HG03064 (cell line): ENCODE measurements at regions not wholly inside any gene's neighbourhood (a gene's known extent, or its start where the extent isn't known, plus 50 kb on each side); places are given as distances from the start of the nearest gene placed in this dataset.
"Not testable (repeated sequence)": the region's sequence is repeated elsewhere in the genome, so short reads cannot be mapped to it uniquely, and the experiment has no call there.

Source experiments
- ATAC-seq: cut with Tn5 transposase; IDR thresholded peaks from one replicate; pipeline ENCODE4 v1.9.1; 2021; ENCODE audit warnings: low read depth; ENCODE audit not compliant: unreplicated experiment

DNA sequence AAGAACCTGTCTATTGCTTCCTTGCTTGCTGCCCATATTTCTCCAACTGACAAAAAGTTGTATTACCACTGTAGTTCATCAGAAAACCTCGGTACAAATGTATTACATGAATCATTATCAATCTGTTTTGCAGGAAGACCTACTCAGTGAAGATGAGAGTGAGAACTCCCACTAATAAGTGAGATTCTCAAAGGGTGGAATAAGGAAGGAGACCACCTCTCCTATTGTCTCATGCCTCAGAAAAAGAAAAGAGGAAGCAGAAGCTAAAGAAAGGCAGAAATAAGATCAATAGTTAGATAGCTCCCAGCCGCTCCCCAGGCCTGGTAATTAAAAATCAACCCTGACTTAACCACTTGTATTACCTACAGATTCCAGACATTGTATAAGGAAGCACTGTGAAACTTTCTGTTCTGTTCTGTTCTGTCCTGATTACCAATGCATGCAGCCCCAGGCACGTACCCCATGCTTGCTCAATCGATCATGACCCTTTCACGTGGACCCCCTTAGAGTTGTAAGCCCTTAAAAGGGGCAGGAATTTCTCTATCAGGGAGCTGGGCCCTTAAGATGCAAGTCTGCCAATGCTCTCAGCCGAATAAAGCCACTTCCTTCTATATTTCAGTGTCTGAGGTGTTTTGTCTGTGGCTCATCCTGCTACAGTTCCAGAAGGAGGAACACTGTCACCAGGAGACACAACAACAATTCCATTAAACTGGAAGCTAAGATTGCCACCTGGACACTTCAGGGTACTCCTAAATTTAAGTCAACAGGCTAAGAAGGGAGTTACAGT, 152.5 kb upstream of the COX7C start:
- ATAC-seq, result no peak

DNA sequence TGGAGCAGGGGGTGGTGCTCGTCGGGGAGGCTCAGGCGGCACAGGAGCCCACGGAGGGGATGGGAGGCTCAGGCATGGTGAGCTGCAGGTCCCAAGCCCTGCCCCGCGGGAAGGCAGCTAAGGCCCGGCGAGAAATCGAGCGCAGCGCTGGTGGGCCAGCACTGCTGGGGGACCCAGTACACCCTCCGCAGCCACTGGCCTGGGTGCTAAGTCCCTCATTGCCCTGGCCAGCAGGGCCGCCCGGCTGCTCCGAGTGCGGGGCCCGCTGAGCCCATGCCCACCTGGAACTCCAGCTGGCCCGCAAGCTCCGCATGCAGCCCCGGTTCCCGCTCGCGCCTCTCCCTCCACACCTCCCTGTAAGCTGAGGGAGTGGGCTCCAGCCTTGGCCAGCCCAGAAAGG, 151.0 kb upstream of the COX7C start:
- not testable (repeated sequence) for ATAC-seq

DNA sequence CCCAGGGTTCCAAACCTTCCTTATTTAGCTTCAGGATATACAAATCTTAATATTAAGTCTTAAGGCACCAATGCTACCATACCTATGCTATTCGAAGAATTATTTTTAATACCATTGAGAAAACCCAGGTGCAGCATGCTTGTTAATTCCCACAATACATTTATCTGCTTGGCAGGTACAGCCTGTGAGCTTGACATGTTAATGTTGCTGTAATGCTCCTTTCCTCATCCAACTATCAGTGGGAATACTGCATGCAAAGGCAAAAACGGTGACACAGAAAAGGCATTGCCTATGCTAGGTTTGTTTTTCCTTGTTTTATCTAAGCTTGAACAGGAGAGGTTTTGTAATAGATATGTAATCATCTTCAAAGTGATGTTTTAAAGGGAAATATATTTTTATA, 135.7 kb upstream of the COX7C start:
- no peak for ATAC-seq

DNA sequence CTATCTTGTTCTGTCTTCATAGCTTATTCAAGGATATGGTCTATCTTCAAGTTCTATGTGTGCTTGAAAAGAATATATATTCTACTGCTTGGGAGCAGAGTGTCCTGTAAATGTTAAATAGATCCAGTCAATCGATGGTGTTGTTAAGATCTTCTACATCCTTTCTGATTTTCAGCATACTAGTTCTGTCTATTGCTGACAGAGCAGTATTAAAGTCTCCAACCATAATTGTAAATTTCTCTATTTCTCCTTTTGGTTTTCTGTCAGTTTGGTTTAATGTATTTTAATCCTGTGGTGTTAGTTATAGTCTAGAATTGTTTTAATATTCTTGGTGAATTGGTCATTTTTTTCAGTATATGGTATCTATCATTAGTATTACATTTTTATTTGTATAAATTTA, 124.0 kb upstream of the COX7C start:
- no peak for ATAC-seq

DNA sequence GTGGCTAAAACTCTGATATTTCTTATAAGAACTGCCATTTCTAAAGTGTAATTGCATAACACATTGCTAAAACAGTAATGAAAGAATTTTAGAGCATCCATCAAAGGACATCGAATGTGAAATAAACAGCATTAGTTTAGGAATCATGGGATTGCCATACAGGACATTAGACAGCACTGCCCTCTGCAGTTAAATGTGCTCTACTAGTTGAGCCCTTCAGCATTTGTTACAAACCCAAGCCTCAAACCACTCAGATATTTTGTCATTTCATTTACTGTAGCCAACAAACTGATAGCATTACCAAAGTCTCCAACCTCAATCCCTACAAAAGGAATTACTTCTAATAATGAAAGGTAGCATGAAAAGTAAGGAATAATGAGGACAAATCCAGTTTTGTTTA, 116.8 kb upstream of the COX7C start:
- ATAC-seq, result no peak

DNA sequence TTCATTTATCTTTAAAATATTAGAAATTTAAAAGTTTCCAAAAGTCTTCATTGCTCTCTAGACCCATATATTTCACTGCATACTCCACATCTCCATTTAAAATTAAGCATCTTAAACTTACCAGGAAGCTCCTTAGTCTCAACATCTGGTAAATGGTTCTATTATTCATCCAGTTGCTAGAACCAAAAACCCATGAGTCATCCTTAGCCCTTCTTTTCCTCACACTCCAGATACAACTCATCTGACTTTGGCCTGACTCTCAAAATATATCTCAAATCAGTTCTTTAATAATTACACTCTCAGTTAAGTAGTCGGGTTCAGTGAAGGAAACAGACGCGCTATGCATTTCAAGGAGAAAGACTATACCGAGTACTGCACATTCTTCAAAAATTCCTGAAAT, 110.2 kb upstream of the COX7C start:
- no peak for ATAC-seq

DNA sequence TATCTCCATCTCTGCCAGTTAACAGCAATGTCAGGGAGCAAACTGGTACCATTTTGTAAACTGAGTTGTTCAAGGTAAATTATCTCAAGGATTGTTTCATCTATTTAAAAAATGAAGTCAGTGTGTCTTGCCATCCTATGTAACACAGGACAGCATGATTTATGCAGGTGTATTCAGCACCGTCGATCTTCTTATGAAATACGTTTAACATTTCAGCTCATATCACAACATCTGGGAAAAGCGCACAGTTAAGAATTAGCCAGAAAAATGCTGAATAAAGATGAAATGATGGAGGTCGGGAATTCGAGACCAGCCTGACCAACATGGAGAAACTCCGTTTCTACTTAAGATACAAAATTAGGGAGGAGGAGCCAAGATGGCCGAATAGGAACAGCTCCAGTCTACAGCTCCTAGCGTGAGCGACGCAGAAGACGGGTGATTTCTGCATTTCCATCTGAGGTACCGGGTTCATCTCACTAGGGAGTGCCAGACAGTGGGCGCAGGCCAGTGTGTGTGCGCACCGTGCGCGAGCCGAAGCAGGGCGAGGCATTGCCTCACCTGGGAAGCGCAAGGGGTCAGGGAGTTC, 107.3 kb upstream of the COX7C start:
- ATAC-seq, result not testable (repeated sequence)

DNA sequence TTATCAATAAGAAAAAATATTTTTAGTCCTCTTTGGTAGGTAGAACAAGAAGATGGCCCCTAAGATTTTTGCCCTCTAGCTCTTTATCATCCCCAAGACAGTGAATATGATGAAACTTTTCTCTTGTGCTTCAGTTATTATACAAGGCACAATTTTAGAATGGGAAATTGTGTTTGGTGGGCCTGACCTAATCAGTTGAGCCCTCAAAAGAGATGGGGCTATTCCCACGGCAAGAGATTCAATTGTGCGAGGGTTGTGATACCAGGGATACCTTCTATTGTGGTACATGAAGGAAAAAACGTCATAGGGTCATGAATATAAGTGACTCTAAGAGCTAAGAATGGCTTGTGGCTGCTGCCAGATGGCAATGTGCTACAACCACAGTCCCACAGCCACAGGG, 94.0 kb upstream of the COX7C start:
- ATAC-seq, result no peak

DNA sequence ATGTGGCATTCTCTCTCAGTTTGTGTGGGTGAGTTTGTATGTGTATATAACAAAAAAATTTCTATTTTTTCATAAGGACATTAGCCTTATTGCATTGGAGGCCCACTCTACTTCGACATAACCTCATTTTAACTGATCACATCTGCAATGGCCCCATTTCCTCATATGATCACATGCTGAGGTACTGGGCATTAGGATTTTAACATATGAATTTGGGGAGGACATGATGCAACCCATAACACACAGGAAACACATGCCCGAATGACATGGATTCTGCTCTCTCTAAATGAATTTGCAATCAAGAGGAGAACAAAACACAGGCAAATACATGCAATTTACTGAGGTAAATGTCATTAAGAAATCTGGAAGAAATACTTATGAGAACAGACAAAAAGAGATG, 92.1 kb upstream of the COX7C start:
- ATAC-seq, result no peak

DNA sequence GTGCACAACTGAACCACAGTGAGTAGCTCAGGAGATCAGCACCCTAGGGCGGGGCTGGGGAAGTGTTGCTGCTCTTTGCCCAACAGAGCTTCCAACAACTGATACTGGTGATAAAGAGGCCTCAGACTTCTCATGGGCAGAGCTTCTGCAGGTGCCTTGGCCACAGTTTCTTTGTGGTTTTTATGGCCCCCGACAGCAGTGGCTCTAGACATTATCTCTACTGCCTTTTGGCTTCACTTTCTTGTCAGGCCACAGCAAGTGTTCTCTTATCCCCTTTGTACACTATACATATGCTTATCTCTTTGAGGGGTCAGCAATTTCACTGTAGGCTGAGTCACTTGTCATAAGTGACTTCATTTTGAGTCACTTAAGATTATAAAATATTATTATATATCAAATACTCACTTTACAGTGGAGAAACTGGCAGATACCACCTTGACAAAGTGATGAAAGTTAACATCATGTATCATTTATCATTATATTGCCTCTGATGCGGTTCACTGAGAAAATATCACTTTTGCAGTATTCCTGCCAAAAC, 90.9 kb upstream of the COX7C start:
- no peak for ATAC-seq

DNA sequence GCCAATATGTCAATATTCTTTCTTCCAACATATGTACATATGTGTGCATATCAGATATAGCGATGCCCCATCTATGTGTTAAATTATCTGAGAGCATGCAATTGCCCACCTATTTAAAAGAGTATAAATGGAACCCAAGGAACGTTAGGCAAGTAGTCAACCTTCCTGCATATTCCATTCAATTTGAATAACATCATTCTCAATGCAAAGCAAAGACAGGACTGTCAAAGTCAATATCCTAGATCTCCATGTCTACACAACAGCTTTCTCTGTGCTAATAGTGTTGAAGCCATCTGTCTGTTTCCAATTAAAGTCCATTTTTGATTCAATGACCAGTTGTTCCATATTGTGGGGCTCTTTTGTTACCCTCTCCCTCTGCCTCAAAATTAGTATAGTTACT, 85.3 kb upstream of the COX7C start:
- no peak for ATAC-seq

DNA sequence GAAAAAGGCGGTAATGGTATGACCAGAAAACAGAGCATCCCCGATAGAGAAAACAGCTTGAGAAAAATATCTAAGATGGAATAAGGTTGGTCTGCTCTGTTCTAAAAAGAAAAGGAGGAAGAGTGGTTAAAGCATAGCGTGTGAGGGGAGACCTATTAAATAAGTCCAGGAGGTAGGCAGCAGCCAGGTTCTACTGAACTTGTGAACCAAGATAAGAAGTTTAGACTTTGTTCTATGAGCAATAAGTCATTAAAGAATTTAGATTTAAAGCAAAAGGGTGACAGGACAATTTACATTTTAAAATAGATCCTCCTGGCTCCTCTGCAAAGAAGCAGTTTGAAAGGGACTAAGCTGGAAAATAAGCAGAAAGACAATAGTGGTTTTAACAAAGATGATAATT, 81.3 kb upstream of the COX7C start:
- ATAC-seq, result no peak

DNA sequence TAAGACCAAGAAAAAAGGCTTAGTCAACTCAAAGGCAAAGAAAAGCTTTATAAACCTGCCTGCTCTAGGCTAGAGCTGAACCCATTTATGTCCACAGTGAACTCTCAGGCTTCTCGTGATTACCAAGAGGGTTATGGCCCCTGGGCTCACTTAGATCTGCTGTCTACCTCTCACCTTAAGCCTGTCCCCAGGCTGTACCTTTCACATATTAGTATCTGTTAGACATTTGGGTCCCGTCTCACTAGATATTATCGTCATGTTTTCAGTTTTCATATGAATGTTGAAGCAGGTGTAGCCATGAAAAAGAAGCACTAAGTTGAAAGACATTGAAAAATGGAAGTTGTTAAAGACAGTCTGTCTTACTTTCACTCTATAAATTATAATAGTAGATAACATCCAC, 75.2 kb upstream of the COX7C start:
- ATAC-seq, result no peak

DNA sequence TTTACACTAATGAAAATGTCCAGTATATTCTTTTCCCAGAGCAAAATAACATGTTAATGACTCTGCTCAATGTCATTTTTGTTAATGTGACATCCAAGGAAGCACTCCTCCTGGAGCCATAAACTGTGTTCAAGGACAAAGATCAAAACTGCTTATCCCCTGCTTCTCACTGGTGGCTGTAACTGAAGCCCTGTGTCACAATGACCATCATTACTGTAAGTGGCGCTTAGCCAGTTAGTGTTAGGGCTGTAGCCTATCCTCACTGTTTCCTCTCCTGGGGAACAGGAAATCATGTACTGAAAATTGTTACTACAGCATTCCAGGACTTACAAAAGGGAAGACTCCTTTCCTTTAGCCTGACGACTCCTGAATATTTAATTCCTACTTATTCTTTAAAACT, 71.7 kb upstream of the COX7C start:
- no peak for ATAC-seq

DNA sequence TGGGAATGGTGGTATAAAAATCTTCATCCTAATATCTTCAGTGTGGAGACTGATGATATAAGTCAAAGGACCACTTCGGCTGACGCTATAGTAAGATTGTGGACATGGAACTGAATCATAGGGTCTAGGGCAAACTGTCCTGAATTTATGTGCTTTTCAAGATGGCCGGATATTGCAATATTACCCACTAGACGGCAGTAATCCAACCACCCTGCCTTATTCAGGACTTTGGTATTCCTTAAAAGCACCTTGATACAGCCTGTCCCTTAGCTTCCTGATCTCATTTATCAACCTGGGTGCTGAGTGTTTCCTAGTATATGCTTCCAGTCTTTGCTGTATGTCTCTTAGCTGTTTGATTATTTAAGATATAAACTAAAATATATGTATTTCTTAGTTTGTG, 71.2 kb upstream of the COX7C start:
- no peak for ATAC-seq

DNA sequence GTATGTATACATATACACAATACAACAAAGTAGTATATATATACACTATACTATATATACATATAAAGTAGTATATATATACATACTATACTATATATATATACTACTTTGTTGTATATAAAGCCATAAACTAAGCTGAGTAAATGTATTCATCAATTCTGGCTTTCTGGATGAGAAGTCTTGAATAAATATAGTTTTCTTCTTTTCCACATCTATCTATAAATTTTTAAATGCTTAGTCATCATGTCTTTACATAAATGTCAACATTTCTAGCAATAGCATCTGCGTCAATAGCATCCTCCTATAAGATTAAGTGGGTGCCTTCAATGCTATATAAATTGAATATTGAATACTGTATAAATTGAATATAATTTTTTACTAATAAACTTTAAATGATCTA, 63.1 kb upstream of the COX7C start:
- ATAC-seq, result no peak

DNA sequence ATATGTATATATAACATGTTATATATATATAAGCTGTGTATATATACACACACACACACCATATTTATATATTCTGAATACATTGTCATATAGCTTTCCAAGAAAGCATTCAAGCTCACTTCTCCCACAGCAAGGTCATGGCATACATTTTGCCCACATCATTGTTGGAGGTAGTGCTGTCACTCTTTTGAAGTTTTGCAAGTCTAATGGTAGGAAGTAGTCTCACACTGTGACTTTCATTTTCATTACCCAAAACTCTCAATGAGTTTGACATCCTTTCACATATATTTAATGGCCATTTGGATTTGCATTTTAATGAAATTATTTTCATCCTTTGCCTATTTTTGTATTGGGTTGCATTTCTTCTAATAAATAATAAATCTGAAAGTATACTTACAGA, 59.8 kb upstream of the COX7C start:
- ATAC-seq, result no peak

DNA sequence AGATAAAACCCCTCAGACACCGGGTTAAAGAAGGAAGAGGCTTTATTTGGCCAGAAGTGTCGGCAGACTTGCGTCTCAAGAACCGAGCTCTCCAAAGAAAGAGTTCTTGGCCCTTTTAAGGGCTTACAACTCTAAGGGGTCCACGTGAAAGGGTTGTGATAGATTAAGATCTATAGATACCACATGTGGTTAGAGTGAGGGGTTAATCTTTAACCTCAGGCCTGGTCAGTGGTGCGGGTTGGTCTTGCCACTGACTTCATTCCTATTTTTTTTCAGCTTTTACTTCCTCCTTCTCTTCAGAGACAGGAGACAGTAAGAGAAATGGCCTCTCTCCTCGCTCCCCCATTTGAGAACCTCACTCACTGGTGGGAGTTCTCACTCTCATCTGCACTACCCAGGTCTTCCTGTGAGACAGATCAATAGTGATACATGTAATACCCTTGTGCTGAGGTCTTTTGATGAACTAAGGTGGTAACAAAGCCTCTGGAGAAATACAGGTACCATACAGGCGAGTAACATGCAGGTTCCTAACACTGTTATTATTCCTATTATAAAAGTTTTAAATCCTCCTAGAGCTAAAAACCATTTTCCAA, 52.4 kb upstream of the COX7C start:
- ATAC-seq, result peak; percentile 64

DNA sequence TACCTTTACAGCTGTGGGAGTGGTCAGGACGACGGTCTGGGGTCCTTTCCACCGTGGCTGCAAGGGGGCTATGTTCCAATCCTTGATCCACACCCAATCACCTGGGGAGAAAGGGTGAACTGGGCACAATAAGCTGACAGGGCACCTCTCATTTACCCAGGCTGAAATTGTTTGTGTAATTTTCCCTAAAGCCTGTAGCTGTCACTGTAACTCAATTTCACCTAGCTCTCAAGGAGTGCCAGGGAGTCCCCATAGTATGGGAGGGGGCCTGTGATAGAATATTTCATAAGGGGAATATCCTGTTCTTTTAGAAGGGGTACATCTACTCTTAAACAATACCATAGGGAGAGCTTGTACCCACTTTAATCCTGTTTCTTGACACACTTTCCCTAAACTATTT, 51.7 kb upstream of the COX7C start:
- ATAC-seq, result not testable (repeated sequence)
